ENCODE measurements at regions not wholly inside any gene's neighbourhood (a gene's known extent, or its start where the extent isn't known, plus 50 kb on each side); places are given as distances from the start of the nearest gene placed in this dataset.

GRCh38 chr20:29687438-29687837, 1570.0 kb upstream of the DEFB115 start:
- H3K4me3 ChIP-seq, result no peak overlapping the region
- H3K36me3 ChIP-seq (ENCODE audit: insufficient read depth), result no peaks in the 10 kb centered on the region; the same call in 1 of the 2 replicates
- no peak overlapping the region for H3K27ac Mint-ChIP-seq
- H3K4me2 ChIP-seq, result no peak overlapping the region
- no peak for TF ChIP-seq JUNB (IDR thresholded peaks at IDR 0.05; ENCODE audit: unreplicated experiment)
- TF ChIP-seq ETS1 (IDR thresholded peaks at IDR 0.05), result no peak
- TF ChIP-seq NANOG (IDR thresholded peaks at IDR 0.05; ENCODE audit: borderline replicate concordance), result no peak
- TF ChIP-seq, protein P1, sequence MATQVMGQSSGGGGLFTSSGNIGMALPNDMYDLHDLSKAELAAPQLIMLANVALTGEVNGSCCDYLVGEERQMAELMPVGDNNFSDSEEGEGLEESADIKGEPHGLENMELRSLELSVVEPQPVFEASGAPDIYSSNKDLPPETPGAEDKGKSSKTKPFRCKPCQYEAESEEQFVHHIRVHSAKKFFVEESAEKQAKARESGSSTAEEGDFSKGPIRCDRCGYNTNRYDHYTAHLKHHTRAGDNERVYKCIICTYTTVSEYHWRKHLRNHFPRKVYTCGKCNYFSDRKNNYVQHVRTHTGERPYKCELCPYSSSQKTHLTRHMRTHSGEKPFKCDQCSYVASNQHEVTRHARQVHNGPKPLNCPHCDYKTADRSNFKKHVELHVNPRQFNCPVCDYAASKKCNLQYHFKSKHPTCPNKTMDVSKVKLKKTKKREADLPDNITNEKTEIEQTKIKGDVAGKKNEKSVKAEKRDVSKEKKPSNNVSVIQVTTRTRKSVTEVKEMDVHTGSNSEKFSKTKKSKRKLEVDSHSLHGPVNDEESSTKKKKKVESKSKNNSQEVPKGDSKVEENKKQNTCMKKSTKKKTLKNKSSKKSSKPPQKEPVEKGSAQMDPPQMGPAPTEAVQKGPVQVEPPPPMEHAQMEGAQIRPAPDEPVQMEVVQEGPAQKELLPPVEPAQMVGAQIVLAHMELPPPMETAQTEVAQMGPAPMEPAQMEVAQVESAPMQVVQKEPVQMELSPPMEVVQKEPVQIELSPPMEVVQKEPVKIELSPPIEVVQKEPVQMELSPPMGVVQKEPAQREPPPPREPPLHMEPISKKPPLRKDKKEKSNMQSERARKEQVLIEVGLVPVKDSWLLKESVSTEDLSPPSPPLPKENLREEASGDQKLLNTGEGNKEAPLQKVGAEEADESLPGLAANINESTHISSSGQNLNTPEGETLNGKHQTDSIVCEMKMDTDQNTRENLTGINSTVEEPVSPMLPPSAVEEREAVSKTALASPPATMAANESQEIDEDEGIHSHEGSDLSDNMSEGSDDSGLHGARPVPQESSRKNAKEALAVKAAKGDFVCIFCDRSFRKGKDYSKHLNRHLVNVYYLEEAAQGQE (IDR thresholded peaks at IDR 0.05; ENCODE audit: unreplicated experiment), result no peak
- TF ChIP-seq POLR2AphosphoS5 (IDR thresholded peaks at IDR 0.05; ENCODE audit: low read depth), result no peak
- TF ChIP-seq, protein P2, sequence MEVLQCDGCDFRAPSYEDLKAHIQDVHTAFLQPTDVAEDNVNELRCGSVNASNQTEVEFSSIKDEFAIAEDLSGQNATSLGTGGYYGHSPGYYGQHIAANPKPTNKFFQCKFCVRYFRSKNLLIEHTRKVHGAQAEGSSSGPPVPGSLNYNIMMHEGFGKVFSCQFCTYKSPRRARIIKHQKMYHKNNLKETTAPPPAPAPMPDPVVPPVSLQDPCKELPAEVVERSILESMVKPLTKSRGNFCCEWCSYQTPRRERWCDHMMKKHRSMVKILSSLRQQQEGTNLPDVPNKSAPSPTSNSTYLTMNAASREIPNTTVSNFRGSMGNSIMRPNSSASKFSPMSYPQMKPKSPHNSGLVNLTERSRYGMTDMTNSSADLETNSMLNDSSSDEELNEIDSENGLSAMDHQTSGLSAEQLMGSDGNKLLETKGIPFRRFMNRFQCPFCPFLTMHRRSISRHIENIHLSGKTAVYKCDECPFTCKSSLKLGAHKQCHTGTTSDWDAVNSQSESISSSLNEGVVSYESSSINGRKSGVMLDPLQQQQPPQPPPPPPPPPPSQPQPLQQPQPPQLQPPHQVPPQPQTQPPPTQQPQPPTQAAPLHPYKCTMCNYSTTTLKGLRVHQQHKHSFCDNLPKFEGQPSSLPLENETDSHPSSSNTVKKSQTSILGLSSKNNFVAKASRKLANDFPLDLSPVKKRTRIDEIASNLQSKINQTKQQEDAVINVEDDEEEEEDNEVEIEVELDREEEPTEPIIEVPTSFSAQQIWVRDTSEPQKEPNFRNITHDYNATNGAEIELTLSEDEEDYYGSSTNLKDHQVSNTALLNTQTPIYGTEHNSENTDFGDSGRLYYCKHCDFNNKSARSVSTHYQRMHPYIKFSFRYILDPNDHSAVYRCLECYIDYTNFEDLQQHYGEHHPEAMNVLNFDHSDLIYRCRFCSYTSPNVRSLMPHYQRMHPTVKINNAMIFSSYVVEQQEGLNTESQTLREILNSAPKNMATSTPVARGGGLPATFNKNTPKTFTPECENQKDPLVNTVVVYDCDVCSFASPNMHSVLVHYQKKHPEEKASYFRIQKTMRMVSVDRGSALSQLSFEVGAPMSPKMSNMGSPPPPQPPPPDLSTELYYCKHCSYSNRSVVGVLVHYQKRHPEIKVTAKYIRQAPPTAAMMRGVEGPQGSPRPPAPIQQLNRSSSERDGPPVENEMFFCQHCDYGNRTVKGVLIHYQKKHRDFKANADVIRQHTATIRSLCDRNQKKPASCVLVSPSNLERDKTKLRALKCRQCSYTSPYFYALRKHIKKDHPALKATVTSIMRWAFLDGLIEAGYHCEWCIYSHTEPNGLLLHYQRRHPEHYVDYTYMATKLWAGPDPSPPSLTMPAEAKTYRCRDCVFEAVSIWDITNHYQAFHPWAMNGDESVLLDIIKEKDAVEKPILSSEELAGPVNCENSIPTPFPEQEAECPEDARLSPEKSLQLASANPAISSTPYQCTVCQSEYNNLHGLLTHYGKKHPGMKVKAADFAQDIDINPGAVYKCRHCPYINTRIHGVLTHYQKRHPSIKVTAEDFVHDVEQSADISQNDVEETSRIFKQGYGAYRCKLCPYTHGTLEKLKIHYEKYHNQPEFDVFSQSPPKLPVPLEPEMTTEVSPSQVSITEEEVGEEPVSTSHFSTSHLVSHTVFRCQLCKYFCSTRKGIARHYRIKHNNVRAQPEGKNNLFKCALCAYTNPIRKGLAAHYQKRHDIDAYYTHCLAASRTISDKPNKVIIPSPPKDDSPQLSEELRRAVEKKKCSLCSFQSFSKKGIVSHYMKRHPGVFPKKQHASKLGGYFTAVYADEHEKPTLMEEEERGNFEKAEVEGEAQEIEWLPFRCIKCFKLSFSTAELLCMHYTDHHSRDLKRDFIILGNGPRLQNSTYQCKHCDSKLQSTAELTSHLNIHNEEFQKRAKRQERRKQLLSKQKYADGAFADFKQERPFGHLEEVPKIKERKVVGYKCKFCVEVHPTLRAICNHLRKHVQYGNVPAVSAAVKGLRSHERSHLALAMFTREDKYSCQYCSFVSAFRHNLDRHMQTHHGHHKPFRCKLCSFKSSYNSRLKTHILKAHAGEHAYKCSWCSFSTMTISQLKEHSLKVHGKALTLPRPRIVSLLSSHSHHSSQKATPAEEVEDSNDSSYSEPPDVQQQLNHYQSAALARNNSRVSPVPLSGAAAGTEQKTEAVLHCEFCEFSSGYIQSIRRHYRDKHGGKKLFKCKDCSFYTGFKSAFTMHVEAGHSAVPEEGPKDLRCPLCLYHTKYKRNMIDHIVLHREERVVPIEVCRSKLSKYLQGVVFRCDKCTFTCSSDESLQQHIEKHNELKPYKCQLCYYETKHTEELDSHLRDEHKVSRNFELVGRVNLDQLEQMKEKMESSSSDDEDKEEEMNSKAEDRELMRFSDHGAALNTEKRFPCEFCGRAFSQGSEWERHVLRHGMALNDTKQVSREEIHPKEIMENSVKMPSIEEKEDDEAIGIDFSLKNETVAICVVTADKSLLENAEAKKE (CRISPR knock-in tag; IDR thresholded peaks at IDR 0.05), result no peak
- no peak for TF ChIP-seq ZNF114 (CRISPR knock-in tag; IDR thresholded peaks at IDR 0.05)
- TF ChIP-seq STAT1 (IDR thresholded peaks at IDR 0.05; ENCODE audit: unreplicated experiment), result no peak
- TF ChIP-seq CREB1 (CRISPR knock-in tag; IDR thresholded peaks at IDR 0.05; ENCODE audit: low read depth), result no peak
- TF ChIP-seq ZNF331 (CRISPR knock-in tag; IDR thresholded peaks at IDR 0.05; ENCODE audit: low read depth), result no peak
- no peak for TF ChIP-seq EZH2phosphoT487 (IDR thresholded peaks at IDR 0.05; ENCODE audit: unreplicated experiment)
- TF ChIP-seq, protein P3, sequence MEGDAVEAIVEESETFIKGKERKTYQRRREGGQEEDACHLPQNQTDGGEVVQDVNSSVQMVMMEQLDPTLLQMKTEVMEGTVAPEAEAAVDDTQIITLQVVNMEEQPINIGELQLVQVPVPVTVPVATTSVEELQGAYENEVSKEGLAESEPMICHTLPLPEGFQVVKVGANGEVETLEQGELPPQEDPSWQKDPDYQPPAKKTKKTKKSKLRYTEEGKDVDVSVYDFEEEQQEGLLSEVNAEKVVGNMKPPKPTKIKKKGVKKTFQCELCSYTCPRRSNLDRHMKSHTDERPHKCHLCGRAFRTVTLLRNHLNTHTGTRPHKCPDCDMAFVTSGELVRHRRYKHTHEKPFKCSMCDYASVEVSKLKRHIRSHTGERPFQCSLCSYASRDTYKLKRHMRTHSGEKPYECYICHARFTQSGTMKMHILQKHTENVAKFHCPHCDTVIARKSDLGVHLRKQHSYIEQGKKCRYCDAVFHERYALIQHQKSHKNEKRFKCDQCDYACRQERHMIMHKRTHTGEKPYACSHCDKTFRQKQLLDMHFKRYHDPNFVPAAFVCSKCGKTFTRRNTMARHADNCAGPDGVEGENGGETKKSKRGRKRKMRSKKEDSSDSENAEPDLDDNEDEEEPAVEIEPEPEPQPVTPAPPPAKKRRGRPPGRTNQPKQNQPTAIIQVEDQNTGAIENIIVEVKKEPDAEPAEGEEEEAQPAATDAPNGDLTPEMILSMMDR (conservative IDR thresholded peaks at IDR 0.05; ENCODE audit: low read depth in 2 of 2), result no peak
- no peak for TF ChIP-seq EZH2 (IDR thresholded peaks at IDR 0.05; ENCODE audit: low read depth, unreplicated experiment)
- peaks cover 1% of the 10 kb centered on the region for H3K27me3 Mint-ChIP-seq (ENCODE audit: insufficient read depth, low read depth, poor library complexity)
- H3K4me1 ChIP-seq (ENCODE audit: insufficient read depth), result no peaks in the 10 kb centered on the region
- H3K27me3 ChIP-seq (ENCODE audit: insufficient read depth), result no peaks in the 10 kb centered on the region
- ATAC-seq (no peak), DNase-seq (ENCODE audit: low spot score) (no peak)
- no peaks in the 10 kb centered on the region for H3K79me2 ChIP-seq (replicated peaks; ENCODE audit: insufficient read depth)
- no peak overlapping the region for H2AFZ ChIP-seq
- H3K4me3 Mint-ChIP-seq, result no peak overlapping the region
- no peaks in the 10 kb centered on the region for H4K20me1 ChIP-seq (replicated peaks; ENCODE audit: insufficient read depth)
- H3K4me1 Mint-ChIP-seq, result no peaks in the 10 kb centered on the region; the same call in 2 of the 3 replicates
- H3K9me3 Mint-ChIP-seq, result peaks cover 86% of the 10 kb centered on the region
- H3K27ac ChIP-seq (ENCODE audit: low read depth), result no peak overlapping the region
- H3K9me2 ChIP-seq (ENCODE audit: insufficient read depth), result no peaks in the 10 kb centered on the region
- H3F3A ChIP-seq (replicated peaks; ENCODE audit: low read depth), result no peaks in the 10 kb centered on the region
- peaks cover 36% of the 10 kb centered on the region for H3K36me3 Mint-ChIP-seq (ENCODE audit: low read depth)

Data from GM23338 (cell line).